ENCODE measurements at regions not wholly inside any gene's neighbourhood (a gene's known extent, or its start where the extent isn't known, plus 50 kb on each side); places are given as distances from the start of the nearest gene placed in this dataset.

DNA sequence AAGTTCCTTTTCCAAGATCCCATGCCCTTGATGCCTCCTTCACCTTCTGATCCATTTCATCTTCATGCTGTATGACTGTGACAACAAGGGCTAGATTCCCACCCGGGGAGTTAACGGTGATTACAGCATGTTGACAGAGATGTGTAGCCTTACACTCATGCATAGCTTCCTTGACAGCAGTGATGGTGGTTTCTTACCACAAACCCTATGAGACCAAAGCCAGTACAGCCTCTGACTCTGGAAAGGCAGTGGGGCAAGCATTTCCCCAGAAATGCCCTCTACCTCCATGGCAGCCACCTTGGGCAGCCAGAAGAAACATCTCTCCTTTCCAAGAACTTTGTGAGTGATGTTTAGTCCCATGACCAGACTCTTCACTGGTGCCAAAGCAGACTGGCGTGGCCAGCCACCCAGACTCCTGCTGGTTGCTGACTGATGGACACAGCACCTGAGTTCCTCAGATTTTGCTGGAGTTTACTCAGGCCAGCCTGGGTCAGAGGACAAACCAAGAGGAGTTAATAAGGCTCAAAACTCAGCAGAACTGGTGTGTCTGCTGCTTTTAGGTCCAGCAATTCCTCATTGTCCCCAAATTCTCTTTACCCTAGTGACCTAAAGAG lies 199.7 kb upstream of the SLC27A6 start:
- H3K4me3 Mint-ChIP-seq (ENCODE audit: unreplicated experiment): no peak overlapping the region
- H3K4me1 Mint-ChIP-seq (ENCODE audit: unreplicated experiment): no peaks in the 10 kb centered on the region
- H3K9me3 Mint-ChIP-seq (ENCODE audit: unreplicated experiment): no peaks in the 10 kb centered on the region
- H3K36me3 Mint-ChIP-seq (ENCODE audit: unreplicated experiment): no peaks in the 10 kb centered on the region
- peaks cover 22% of the 10 kb centered on the region for H3K27me3 Mint-ChIP-seq (ENCODE audit: unreplicated experiment)
- DNase-seq (ENCODE audit: extremely low spot score, unreplicated experiment): no peak
- H3K27ac Mint-ChIP-seq (ENCODE audit: unreplicated experiment): no peak overlapping the region
- TF ChIP-seq CTCF (IDR thresholded peaks at IDR 0.05): no peak

GRCh38 chr5:128766406-128766805 lies 198.9 kb upstream of the SLC27A6 start:
- Mint-ChIP-seq H3K27ac (ENCODE audit: unreplicated experiment) (no peak overlapping the region), H3K27me3 (ENCODE audit: unreplicated experiment) (peaks cover 22% of the 10 kb centered on the region), H3K9me3 (ENCODE audit: unreplicated experiment) (no peaks in the 10 kb centered on the region), H3K4me1 (ENCODE audit: unreplicated experiment) (no peaks in the 10 kb centered on the region), H3K4me3 (ENCODE audit: unreplicated experiment) (no peak overlapping the region), H3K36me3 (ENCODE audit: unreplicated experiment) (no peaks in the 10 kb centered on the region)
- no peak for DNase-seq (ENCODE audit: extremely low spot score, unreplicated experiment)
- TF ChIP-seq CTCF (IDR thresholded peaks at IDR 0.05): no peak

DNA sequence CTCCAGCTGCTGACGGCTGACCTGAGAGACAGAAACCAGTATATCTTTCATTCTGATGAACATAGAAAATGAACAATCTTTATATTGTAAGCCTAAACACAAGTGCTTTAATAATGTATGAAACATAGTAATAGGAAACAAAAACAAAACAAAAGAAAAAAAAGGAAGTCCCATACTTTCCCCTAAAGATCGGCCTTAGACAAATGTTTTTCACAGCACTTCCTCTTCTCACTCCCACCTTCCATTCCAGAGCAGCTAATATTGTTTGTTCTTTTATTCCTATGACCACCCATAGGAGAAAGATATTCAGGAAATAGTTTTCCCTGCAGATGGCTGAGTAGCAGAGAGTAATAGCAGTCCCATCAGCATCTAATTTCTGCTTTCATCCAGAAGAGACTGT lies 194.4 kb upstream of the SLC27A6 start:
- Mint-ChIP-seq H3K27me3 (ENCODE audit: unreplicated experiment) (peaks cover 11% of the 10 kb centered on the region), H3K4me1 (ENCODE audit: unreplicated experiment) (peaks cover 17% of the 10 kb centered on the region), H3K9me3 (ENCODE audit: unreplicated experiment) (no peaks in the 10 kb centered on the region), H3K4me3 (ENCODE audit: unreplicated experiment) (no peak overlapping the region), H3K27ac (ENCODE audit: unreplicated experiment) (no peak overlapping the region), H3K36me3 (ENCODE audit: unreplicated experiment) (no peaks in the 10 kb centered on the region)
- no peak for TF ChIP-seq CTCF (IDR thresholded peaks at IDR 0.05)
- no peak for DNase-seq (ENCODE audit: extremely low spot score, unreplicated experiment)

DNA sequence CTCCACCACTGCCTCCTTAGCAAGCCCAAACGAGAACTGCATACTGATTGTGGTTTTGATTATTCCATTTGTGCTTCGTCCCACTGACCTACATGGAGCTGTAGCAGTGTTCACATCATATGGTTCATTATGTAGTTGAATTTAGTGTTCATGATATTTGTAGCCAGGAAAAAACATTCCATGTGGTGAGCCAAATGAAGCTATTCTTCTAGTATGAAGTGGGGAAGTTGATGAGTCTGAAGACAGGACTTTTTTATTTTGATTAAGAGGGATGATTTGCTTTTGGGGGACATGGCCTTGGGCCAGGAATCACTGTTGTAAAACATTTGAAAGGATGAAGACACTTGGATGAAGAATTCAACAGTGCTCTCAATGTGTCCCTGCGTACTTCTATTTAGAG lies 192.9 kb upstream of the SLC27A6 start:
- peaks cover 23% of the 10 kb centered on the region for H3K4me1 Mint-ChIP-seq (ENCODE audit: unreplicated experiment)
- H3K27ac Mint-ChIP-seq (ENCODE audit: unreplicated experiment): no peak overlapping the region
- H3K36me3 Mint-ChIP-seq (ENCODE audit: unreplicated experiment): no peaks in the 10 kb centered on the region
- H3K27me3 Mint-ChIP-seq (ENCODE audit: unreplicated experiment): peaks cover 9% of the 10 kb centered on the region
- H3K9me3 Mint-ChIP-seq (ENCODE audit: unreplicated experiment): no peaks in the 10 kb centered on the region
- no peak for DNase-seq (ENCODE audit: extremely low spot score, unreplicated experiment)
- H3K4me3 Mint-ChIP-seq (ENCODE audit: unreplicated experiment): no peak overlapping the region
- no peak for TF ChIP-seq CTCF (IDR thresholded peaks at IDR 0.05)

DNA sequence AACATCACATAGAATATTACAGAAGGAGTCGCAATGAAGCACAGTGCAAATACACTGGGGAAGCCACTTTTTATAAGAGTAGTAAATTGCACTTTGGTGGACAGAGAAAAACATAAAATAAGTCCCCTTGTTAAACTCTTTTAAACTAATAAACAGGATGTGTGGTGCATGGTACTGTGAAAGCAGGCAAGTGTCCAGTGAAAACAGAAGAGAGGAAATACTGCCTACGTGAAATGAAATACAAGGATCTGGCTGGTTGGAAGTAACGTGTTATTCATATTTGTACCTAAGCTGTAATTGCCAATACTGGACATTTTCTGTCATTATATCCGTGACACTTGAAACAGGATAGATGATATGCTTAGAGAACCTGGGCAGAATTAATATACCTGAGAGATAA lies 191.9 kb upstream of the SLC27A6 start:
- DNase-seq (ENCODE audit: extremely low spot score, unreplicated experiment): no peak
- Mint-ChIP-seq H3K27me3 (ENCODE audit: unreplicated experiment) (peaks cover 7% of the 10 kb centered on the region), H3K36me3 (ENCODE audit: unreplicated experiment) (no peaks in the 10 kb centered on the region), H3K4me1 (ENCODE audit: unreplicated experiment) (peaks cover 33% of the 10 kb centered on the region), H3K27ac (ENCODE audit: unreplicated experiment) (peak overlapping the region; percentile 3), H3K9me3 (ENCODE audit: unreplicated experiment) (no peaks in the 10 kb centered on the region), H3K4me3 (ENCODE audit: unreplicated experiment) (no peak overlapping the region)
- TF ChIP-seq CTCF (IDR thresholded peaks at IDR 0.05): no peak
